GM21528 (cell line): ENCODE measurements at regions not wholly inside any gene's neighbourhood (a gene's known extent, or its start where the extent isn't known, plus 50 kb on each side); places are given as distances from the start of the nearest gene placed in this dataset.
"Not testable (repeated sequence)": the region's sequence is repeated elsewhere in the genome, so short reads cannot be mapped to it uniquely, and the experiment has no call there.

Experiments
- ATAC-seq: cut with Tn5 transposase; IDR thresholded peaks from one replicate; pipeline ENCODE4 v1.9.1; 2021; ENCODE audit warnings: mild to moderate bottlenecking, moderate library complexity; ENCODE audit not compliant: unreplicated experiment, low FRiP score

- no peak for ATAC-seq
Measured at GRCh38 chr3:20321391-20322047, 135.5 kb upstream of the SGO1 start.

- no peak for ATAC-seq
Measured at GRCh38 chr3:20320489-20320888, 134.5 kb upstream of the SGO1 start.

GRCh38 chr3:20319551-20319950, 133.5 kb upstream of the SGO1 start:
- no peak for ATAC-seq

- ATAC-seq = no peak
Measured at GRCh38 chr3:20317616-20318015, 131.6 kb upstream of the SGO1 start.

GRCh38 chr3:20316238-20316637, 130.2 kb upstream of the SGO1 start:
- no peak for ATAC-seq

GRCh38 chr3:20310629-20311028, 124.6 kb upstream of the SGO1 start:
- no peak for ATAC-seq

- ATAC-seq = no peak
Measured at GRCh38 chr3:20307383-20307782, 121.4 kb upstream of the SGO1 start.

GRCh38 chr3:20305647-20306046, 119.6 kb upstream of the SGO1 start:
- no peak for ATAC-seq

GRCh38 chr3:20302766-20303165, 116.8 kb upstream of the SGO1 start:
- no peak for ATAC-seq

GRCh38 chr3:20288050-20288449, 102.0 kb upstream of the SGO1 start:
- no peak for ATAC-seq

- ATAC-seq = no peak
Measured at GRCh38 chr3:20280257-20280656, 94.3 kb upstream of the SGO1 start.

- not testable (repeated sequence) for ATAC-seq
Measured at GRCh38 chr3:20265977-20266376, 80.0 kb upstream of the SGO1 start.

- no peak for ATAC-seq
Measured at GRCh38 chr3:20264900-20265567, 79.0 kb upstream of the SGO1 start.

- no peak for ATAC-seq
Measured at GRCh38 chr3:20258371-20258770, 72.4 kb upstream of the SGO1 start.

GRCh38 chr3:20256144-20256543, 70.1 kb upstream of the SGO1 start:
- peak; percentile 96 for ATAC-seq

GRCh38 chr3:20254268-20255117, 68.5 kb upstream of the SGO1 start:
- no peak for ATAC-seq

- ATAC-seq = no peak
Measured at GRCh38 chr3:20250786-20251185, 64.8 kb upstream of the SGO1 start.

- no peak for ATAC-seq
Measured at GRCh38 chr3:20250314-20250713, 64.3 kb upstream of the SGO1 start.

- ATAC-seq = peak; percentile 81
Measured at GRCh38 chr3:20246662-20247061, 60.7 kb upstream of the SGO1 start.

- ATAC-seq = no peak
Measured at GRCh38 chr3:20245781-20246180, 59.8 kb upstream of the SGO1 start.

- no peak for ATAC-seq
Measured at GRCh38 chr3:20240154-20240883, 54.3 kb upstream of the SGO1 start.
